ENCODE measurements at regions not wholly inside any gene's neighbourhood (a gene's known extent, or its start where the extent isn't known, plus 50 kb on each side); places are given as distances from the start of the nearest gene placed in this dataset.

GRCh38 chr11:15594607-15595006, 479.9 kb downstream of the INSC start:
- Histone ChIP-seq H3K4me3 (ENCODE audit: low read depth, low read length) (no peak overlapping the region), H3K27me3 (ENCODE audit: control insufficient read depth, insufficient read depth, low read length) (no peaks in the 10 kb centered on the region), H3K27ac (ENCODE audit: low read depth, low read length) (no peak overlapping the region), H3K9me3 (ENCODE audit: control insufficient read depth, insufficient read depth, low read length) (no peaks in the 10 kb centered on the region), H3K36me3 (ENCODE audit: control insufficient read depth, insufficient read depth, low read length) (no peaks in the 10 kb centered on the region), H3K4me1 (ENCODE audit: control insufficient read depth, insufficient read depth, low read length) (no peaks in the 10 kb centered on the region)
- no peak for DNase-seq (ENCODE audit: low read depth in 4 of 6, low spot score in 6 of 6)
- 100% methylated on average over 4 of the region's 4 CpGs for WGBS (ENCODE audit: insufficient coverage)

- no peaks in the 10 kb centered on the region for H3K36me3 ChIP-seq (ENCODE audit: control insufficient read depth, insufficient read depth, low read length)
- H3K4me3 ChIP-seq (ENCODE audit: low read depth, low read length) = no peak overlapping the region
- H3K27me3 ChIP-seq (ENCODE audit: control insufficient read depth, insufficient read depth, low read length) = no peaks in the 10 kb centered on the region
- no peak for DNase-seq (ENCODE audit: low read depth in 4 of 6, low spot score in 6 of 6)
- 97% methylated on average over 3 of the region's 3 CpGs for WGBS (ENCODE audit: insufficient coverage)
- H3K27ac ChIP-seq (ENCODE audit: low read depth, low read length) = no peak overlapping the region
- H3K9me3 ChIP-seq (ENCODE audit: control insufficient read depth, insufficient read depth, low read length) = no peaks in the 10 kb centered on the region
- H3K4me1 ChIP-seq (ENCODE audit: control insufficient read depth, insufficient read depth, low read length) = no peaks in the 10 kb centered on the region
These were observed 484.7 kb downstream of the INSC start for GRCh38 chr11:15599376-15599775.

- 100% methylated on average over 3 of the region's 3 CpGs for WGBS (ENCODE audit: insufficient coverage)
These were observed 487.3 kb downstream of the INSC start for GRCh38 chr11:15602047-15602446.

GRCh38 chr11:15602785-15603567, 488.3 kb downstream of the INSC start:
- DNase-seq (ENCODE audit: low read depth in 4 of 6, low spot score in 6 of 6) = peak in 1 of 6 donors; percentile 66
- H3K36me3 ChIP-seq (ENCODE audit: control insufficient read depth, insufficient read depth, low read length) = no peaks in the 10 kb centered on the region
- 51% methylated on average over 4 of the region's 6 CpGs for WGBS (ENCODE audit: insufficient coverage)
- no peaks in the 10 kb centered on the region for H3K9me3 ChIP-seq (ENCODE audit: control insufficient read depth, insufficient read depth, low read length)
- H3K4me1 ChIP-seq (ENCODE audit: control insufficient read depth, insufficient read depth, low read length) = peaks cover 4% of the 10 kb centered on the region
- H3K4me3 ChIP-seq (ENCODE audit: low read depth, low read length) = no peak overlapping the region
- no peaks in the 10 kb centered on the region for H3K27me3 ChIP-seq (ENCODE audit: control insufficient read depth, insufficient read depth, low read length)
- no peak overlapping the region for H3K27ac ChIP-seq (ENCODE audit: low read depth, low read length)

More at GRCh38 chr11:15602047-15602446, 487.3 kb downstream of the INSC start:
- Histone ChIP-seq H3K9me3 (ENCODE audit: control insufficient read depth, insufficient read depth, low read length) (no peaks in the 10 kb centered on the region), H3K27ac (ENCODE audit: low read depth, low read length) (no peak overlapping the region), H3K4me1 (ENCODE audit: control insufficient read depth, insufficient read depth, low read length) (no peaks in the 10 kb centered on the region), H3K27me3 (ENCODE audit: control insufficient read depth, insufficient read depth, low read length) (no peaks in the 10 kb centered on the region), H3K36me3 (ENCODE audit: control insufficient read depth, insufficient read depth, low read length) (no peaks in the 10 kb centered on the region), H3K4me3 (ENCODE audit: low read depth, low read length) (no peak overlapping the region)
- DNase-seq (ENCODE audit: low read depth in 4 of 6, low spot score in 6 of 6) = no peak

- 95% methylated on average over 2 of the region's 2 CpGs for WGBS (ENCODE audit: insufficient coverage)
- DNase-seq (ENCODE audit: low read depth in 4 of 6, low spot score in 6 of 6) = no peak
- Histone ChIP-seq H3K27me3 (ENCODE audit: control insufficient read depth, insufficient read depth, low read length) (no peaks in the 10 kb centered on the region), H3K27ac (ENCODE audit: low read depth, low read length) (no peak overlapping the region), H3K4me3 (ENCODE audit: low read depth, low read length) (no peak overlapping the region), H3K9me3 (ENCODE audit: control insufficient read depth, insufficient read depth, low read length) (no peaks in the 10 kb centered on the region), H3K36me3 (ENCODE audit: control insufficient read depth, insufficient read depth, low read length) (no peaks in the 10 kb centered on the region), H3K4me1 (ENCODE audit: control insufficient read depth, insufficient read depth, low read length) (peaks cover 4% of the 10 kb centered on the region)
These were observed 490.4 kb downstream of the INSC start for GRCh38 chr11:15605094-15605493.

GRCh38 chr11:15607361-15608036, 492.8 kb downstream of the INSC start:
- Histone ChIP-seq H3K4me3 (ENCODE audit: low read depth, low read length) (no peak overlapping the region), H3K4me1 (ENCODE audit: control insufficient read depth, insufficient read depth, low read length) (peaks cover 4% of the 10 kb centered on the region), H3K36me3 (ENCODE audit: control insufficient read depth, insufficient read depth, low read length) (no peaks in the 10 kb centered on the region), H3K9me3 (ENCODE audit: control insufficient read depth, insufficient read depth, low read length) (no peaks in the 10 kb centered on the region), H3K27ac (ENCODE audit: low read depth, low read length) (no peak overlapping the region), H3K27me3 (ENCODE audit: control insufficient read depth, insufficient read depth, low read length) (peaks cover 2% of the 10 kb centered on the region)
- peak in 2 of 6 donors; percentile 22 to 44 for DNase-seq (ENCODE audit: low read depth in 4 of 6, low spot score in 6 of 6)
- WGBS (ENCODE audit: insufficient coverage) = 83% methylated on average over 2 of the region's 6 CpGs

- Histone ChIP-seq H3K36me3 (ENCODE audit: control insufficient read depth, insufficient read depth, low read length) (no peaks in the 10 kb centered on the region), H3K4me3 (ENCODE audit: low read depth, low read length) (no peak overlapping the region), H3K4me1 (ENCODE audit: control insufficient read depth, insufficient read depth, low read length) (peaks cover 4% of the 10 kb centered on the region), H3K9me3 (ENCODE audit: control insufficient read depth, insufficient read depth, low read length) (no peaks in the 10 kb centered on the region), H3K27me3 (ENCODE audit: control insufficient read depth, insufficient read depth, low read length) (peaks cover 2% of the 10 kb centered on the region), H3K27ac (ENCODE audit: low read depth, low read length) (no peak overlapping the region)
- no peak for DNase-seq (ENCODE audit: low read depth in 4 of 6, low spot score in 6 of 6)
- no CpG with 5 or more reads among the region's 1 CpG for WGBS (ENCODE audit: insufficient coverage)
These were observed 494.7 kb downstream of the INSC start for GRCh38 chr11:15609445-15609844.

GRCh38 chr11:15610881-15611280, 496.2 kb downstream of the INSC start:
- Histone ChIP-seq H3K4me3 (ENCODE audit: low read depth, low read length) (no peak overlapping the region), H3K36me3 (ENCODE audit: control insufficient read depth, insufficient read depth, low read length) (no peaks in the 10 kb centered on the region), H3K9me3 (ENCODE audit: control insufficient read depth, insufficient read depth, low read length) (no peaks in the 10 kb centered on the region), H3K27me3 (ENCODE audit: control insufficient read depth, insufficient read depth, low read length) (peaks cover 2% of the 10 kb centered on the region), H3K4me1 (ENCODE audit: control insufficient read depth, insufficient read depth, low read length) (peaks cover 7% of the 10 kb centered on the region), H3K27ac (ENCODE audit: low read depth, low read length) (no peak overlapping the region)
- WGBS (ENCODE audit: insufficient coverage) = no CpG with 5 or more reads among the region's 5 CpGs
- DNase-seq (ENCODE audit: low read depth in 4 of 6, low spot score in 6 of 6) = peak in 1 of 6 donors; percentile 23

- Histone ChIP-seq H3K27ac (ENCODE audit: low read depth, low read length) (no peak overlapping the region), H3K4me3 (ENCODE audit: low read depth, low read length) (no peak overlapping the region), H3K4me1 (ENCODE audit: control insufficient read depth, insufficient read depth, low read length) (peaks cover 3% of the 10 kb centered on the region), H3K9me3 (ENCODE audit: control insufficient read depth, insufficient read depth, low read length) (no peaks in the 10 kb centered on the region), H3K27me3 (ENCODE audit: control insufficient read depth, insufficient read depth, low read length) (peaks cover 2% of the 10 kb centered on the region), H3K36me3 (ENCODE audit: control insufficient read depth, insufficient read depth, low read length) (no peaks in the 10 kb centered on the region)
- WGBS (ENCODE audit: insufficient coverage) = no CpG with 5 or more reads among the region's 1 CpG
- no peak for DNase-seq (ENCODE audit: low read depth in 4 of 6, low spot score in 6 of 6)
These were observed 498.5 kb downstream of the INSC start for GRCh38 chr11:15613251-15613650.

- Histone ChIP-seq H3K9me3 (ENCODE audit: control insufficient read depth, insufficient read depth, low read length) (no peaks in the 10 kb centered on the region), H3K4me1 (ENCODE audit: control insufficient read depth, insufficient read depth, low read length) (peaks cover 3% of the 10 kb centered on the region), H3K36me3 (ENCODE audit: control insufficient read depth, insufficient read depth, low read length) (no peaks in the 10 kb centered on the region), H3K4me3 (ENCODE audit: low read depth, low read length) (no peak overlapping the region), H3K27me3 (ENCODE audit: control insufficient read depth, insufficient read depth, low read length) (peaks cover 2% of the 10 kb centered on the region), H3K27ac (ENCODE audit: low read depth, low read length) (no peak overlapping the region)
- DNase-seq (ENCODE audit: low read depth in 4 of 6, low spot score in 6 of 6) = no peak
- WGBS (ENCODE audit: insufficient coverage) = no CpG with 5 or more reads among the region's 1 CpG
These were observed 499.1 kb downstream of the INSC start for GRCh38 chr11:15613789-15614188.

Measured in spinal cord (tissue), 9 donors.